ENCODE measurements at regions not wholly inside any gene's neighbourhood (a gene's known extent, or its start where the extent isn't known, plus 50 kb on each side); places are given as distances from the start of the nearest gene placed in this dataset.
"Not testable (repeated sequence)": the region's sequence is repeated elsewhere in the genome, so short reads cannot be mapped to it uniquely, and the experiment has no call there.

GRCh38 chr13:52324831-52325230, 81.1 kb downstream of the THSD1 start:
- H3K4me3 ChIP-seq; H3K9me3 ChIP-seq; DNase-seq (ENCODE audit: low spot score); H3K36me3 ChIP-seq; H3K27ac ChIP-seq; H3K27me3 ChIP-seq; H3K4me1 ChIP-seq: not testable (repeated sequence)

DNA sequence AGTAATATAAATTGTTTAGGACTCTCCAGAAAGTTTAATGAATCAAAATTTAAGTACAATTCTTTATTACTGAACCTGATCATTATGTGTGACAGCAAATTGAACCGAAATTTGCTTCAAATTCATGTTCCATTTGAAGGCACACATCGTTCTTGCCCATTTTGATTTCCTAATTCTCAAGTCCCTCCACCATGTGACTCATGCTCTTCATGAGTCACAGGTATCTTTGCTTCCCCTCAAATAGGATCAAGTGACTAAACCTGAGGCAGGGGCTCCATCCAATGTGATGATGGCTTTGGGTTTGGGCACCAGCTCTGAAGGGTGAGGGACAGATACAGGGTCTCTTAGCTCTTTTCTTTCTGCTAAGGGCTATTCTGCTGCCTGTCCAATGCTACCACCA, 86.1 kb downstream of the THSD1 start:
- TF ChIP-seq, protein P1, sequence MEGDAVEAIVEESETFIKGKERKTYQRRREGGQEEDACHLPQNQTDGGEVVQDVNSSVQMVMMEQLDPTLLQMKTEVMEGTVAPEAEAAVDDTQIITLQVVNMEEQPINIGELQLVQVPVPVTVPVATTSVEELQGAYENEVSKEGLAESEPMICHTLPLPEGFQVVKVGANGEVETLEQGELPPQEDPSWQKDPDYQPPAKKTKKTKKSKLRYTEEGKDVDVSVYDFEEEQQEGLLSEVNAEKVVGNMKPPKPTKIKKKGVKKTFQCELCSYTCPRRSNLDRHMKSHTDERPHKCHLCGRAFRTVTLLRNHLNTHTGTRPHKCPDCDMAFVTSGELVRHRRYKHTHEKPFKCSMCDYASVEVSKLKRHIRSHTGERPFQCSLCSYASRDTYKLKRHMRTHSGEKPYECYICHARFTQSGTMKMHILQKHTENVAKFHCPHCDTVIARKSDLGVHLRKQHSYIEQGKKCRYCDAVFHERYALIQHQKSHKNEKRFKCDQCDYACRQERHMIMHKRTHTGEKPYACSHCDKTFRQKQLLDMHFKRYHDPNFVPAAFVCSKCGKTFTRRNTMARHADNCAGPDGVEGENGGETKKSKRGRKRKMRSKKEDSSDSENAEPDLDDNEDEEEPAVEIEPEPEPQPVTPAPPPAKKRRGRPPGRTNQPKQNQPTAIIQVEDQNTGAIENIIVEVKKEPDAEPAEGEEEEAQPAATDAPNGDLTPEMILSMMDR (IDR thresholded peaks at IDR 0.05), result no peak
- Histone ChIP-seq H3K9me3 (no peaks in the 10 kb centered on the region), H3K27me3 (no peaks in the 10 kb centered on the region), H3K4me3 (no peak overlapping the region), H3K27ac (no peak overlapping the region), H3K36me3 (no peaks in the 10 kb centered on the region), H3K4me1 (no peaks in the 10 kb centered on the region)
- DNase-seq (ENCODE audit: low spot score), result no peak

DNA sequence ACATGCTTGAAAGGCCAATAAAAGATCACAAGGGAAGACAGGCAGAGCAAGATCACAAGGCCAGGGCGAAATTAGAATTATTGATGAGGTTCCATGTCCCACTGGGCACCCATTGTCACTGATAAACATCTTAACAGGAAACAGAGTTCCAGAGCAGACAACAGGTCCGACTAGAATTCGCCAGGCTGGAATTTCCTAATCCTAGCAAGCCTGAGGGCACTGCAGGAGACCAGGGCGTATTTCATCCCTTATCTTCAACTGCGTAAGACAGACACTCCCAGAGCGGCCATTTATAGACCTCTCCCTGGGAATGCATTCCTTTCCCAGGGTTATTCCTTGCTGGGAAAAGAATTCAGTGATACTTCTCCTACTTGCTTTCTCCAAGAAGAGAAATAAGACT, 96.1 kb downstream of the THSD1 start:
- H3K4me3 ChIP-seq, result not testable (repeated sequence)

DNA sequence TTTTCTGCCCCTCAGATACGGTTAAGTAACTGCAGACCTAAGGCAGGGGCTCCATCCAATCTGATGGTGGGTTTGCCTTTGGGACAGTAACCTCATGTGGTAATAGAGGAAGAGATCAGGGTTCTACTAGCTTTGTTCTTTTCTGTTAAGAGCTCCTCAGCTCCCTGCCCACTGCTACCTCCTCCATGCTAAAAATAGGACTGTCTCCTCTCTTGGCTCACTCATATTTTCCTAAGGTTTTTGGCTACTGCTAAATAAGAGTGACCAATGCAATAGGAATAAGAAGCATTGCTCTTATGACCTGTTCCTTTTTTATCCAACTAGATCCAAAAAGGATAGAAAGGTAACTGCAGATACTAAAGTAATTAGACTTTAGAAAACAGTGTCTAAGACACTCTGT, 99.6 kb downstream of the THSD1 start:
- H3K9me3 ChIP-seq; H3K4me1 ChIP-seq; H3K4me3 ChIP-seq; H3K27ac ChIP-seq; H3K27me3 ChIP-seq; DNase-seq (ENCODE audit: low spot score); H3K36me3 ChIP-seq: not testable (repeated sequence)

More for the DNA sequence above, 96.1 kb downstream of the THSD1 start:
- H3K4me1 ChIP-seq; DNase-seq (ENCODE audit: low spot score); H3K27ac ChIP-seq; H3K9me3 ChIP-seq; H3K36me3 ChIP-seq; H3K27me3 ChIP-seq: not testable (repeated sequence)

DNA sequence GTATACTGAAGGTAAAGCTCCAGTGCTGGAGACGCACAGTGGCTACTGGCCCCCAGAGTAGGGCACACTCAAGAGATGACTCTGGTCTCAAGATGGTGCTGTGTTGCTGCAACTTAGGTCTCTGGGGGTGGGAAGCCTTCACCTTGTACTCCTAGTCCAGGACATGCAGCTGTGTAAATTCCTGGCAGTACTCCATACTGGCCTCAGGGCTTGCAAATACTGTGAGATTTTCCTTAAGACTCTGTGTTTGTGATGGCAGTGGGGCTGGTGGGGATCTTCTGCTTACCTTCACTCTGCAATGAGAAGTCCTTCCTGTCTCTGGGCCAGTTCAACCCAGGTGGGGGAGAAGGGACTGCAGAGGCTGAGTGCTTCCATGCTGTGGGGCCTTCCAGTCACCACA, 102.9 kb downstream of the THSD1 start:
- H3K9me3 ChIP-seq; DNase-seq (ENCODE audit: low spot score); H3K27me3 ChIP-seq; H3K4me3 ChIP-seq; H3K27ac ChIP-seq; H3K4me1 ChIP-seq; H3K36me3 ChIP-seq: not testable (repeated sequence)

DNA sequence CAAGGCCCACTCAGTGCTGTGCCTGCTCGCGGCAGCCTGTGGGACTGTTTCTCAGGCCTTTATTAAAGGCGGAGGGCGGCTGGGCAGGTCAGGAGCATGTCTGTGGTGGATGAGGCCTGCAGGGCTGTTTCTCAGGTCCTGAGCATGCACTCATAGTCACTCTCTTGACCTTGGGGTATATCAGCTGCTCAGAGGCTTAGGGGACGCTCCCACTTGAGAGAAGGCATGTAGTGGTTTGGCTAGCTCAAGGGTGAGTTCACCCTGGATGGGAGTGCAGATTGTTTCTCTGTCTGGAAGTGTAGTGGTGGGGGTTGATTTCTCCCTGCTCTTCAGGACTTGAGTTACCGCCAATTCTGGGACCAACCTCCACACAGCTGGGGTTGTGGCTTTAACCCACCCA, 103.3 kb downstream of the THSD1 start:
- H3K27ac ChIP-seq; H3K4me3 ChIP-seq; H3K4me1 ChIP-seq; H3K36me3 ChIP-seq; H3K27me3 ChIP-seq; DNase-seq (ENCODE audit: low spot score); H3K9me3 ChIP-seq: not testable (repeated sequence)

DNA sequence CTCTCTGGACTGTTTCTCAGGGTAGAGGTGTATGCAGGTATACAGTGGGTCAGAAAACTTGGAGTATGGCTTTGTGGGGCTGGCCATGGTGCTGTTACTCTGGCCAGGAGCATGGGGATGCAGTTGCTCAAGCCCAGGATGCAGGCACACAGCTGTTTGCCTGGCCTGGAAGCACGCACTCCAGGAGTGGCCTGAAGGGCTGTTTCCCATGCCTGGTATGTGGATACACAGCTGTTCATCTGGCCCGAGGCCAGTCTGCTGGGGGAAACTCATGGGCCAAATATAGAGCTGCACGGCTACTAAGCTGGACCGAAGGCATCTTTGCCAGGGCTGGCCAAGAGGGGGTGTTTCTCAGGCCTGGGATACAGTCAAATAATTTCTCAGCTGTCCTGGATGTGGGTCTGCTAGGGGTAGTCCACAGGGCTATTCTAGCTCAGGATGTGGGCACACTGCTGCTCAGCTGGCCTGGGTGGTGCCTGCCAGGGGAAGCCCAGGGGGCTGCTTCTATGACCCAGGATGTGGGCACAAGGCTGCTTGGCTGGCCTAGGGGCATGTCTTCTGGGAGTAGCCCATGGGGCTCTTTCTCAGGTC, 104.1 kb downstream of the THSD1 start:
- not testable (repeated sequence) for H3K27ac ChIP-seq; H3K9me3 ChIP-seq; H3K4me3 ChIP-seq; DNase-seq (ENCODE audit: low spot score); H3K36me3 ChIP-seq; H3K4me1 ChIP-seq; H3K27me3 ChIP-seq

- H3K36me3 ChIP-seq; H3K4me1 ChIP-seq; H3K27me3 ChIP-seq; DNase-seq (ENCODE audit: low spot score); H3K27ac ChIP-seq; H3K4me3 ChIP-seq; H3K9me3 ChIP-seq: not testable (repeated sequence)
Observed at GRCh38 chr13:52298079-52298661, 107.8 kb downstream of the THSD1 start.

- H3K4me1 ChIP-seq; H3K36me3 ChIP-seq; DNase-seq (ENCODE audit: low spot score); H3K9me3 ChIP-seq; H3K4me3 ChIP-seq; H3K27ac ChIP-seq; H3K27me3 ChIP-seq: not testable (repeated sequence)
Observed at GRCh38 chr13:52288891-52289290, 117.1 kb downstream of the THSD1 start.

- DNase-seq (ENCODE audit: low spot score); H3K4me3 ChIP-seq; H3K4me1 ChIP-seq; H3K36me3 ChIP-seq; H3K27me3 ChIP-seq; H3K9me3 ChIP-seq; H3K27ac ChIP-seq: not testable (repeated sequence)
Observed at GRCh38 chr13:52281387-52281786, 122.0 kb upstream of the NEK3 start.

GRCh38 chr13:52279408-52279807, 120.0 kb upstream of the NEK3 start:
- not testable (repeated sequence) for H3K4me1 ChIP-seq; H3K27me3 ChIP-seq; DNase-seq (ENCODE audit: low spot score); H3K4me3 ChIP-seq; H3K27ac ChIP-seq; H3K9me3 ChIP-seq; H3K36me3 ChIP-seq

- not testable (repeated sequence) for DNase-seq (ENCODE audit: low spot score); H3K4me3 ChIP-seq; H3K27ac ChIP-seq; H3K27me3 ChIP-seq; H3K4me1 ChIP-seq; H3K9me3 ChIP-seq; H3K36me3 ChIP-seq
Observed at GRCh38 chr13:52254299-52254698, 94.9 kb upstream of the NEK3 start.

GRCh38 chr13:52240752-52241151, 81.4 kb upstream of the NEK3 start:
- H3K27me3 ChIP-seq; H3K36me3 ChIP-seq; H3K4me3 ChIP-seq; H3K27ac ChIP-seq; H3K9me3 ChIP-seq; DNase-seq (ENCODE audit: low spot score); H3K4me1 ChIP-seq: not testable (repeated sequence)

Data from right atrium auricular region (tissue), 2 donors.